Kidney capillary endothelial cell (primary cell): ENCODE measurements at regions not wholly inside any gene's neighbourhood (a gene's known extent, or its start where the extent isn't known, plus 50 kb on each side); places are given as distances from the start of the nearest gene placed in this dataset.

Source experiments
- DNase-seq: peaks from one replicate; pipeline ENCODE4 v3.0.0-alpha.2; 2018; ENCODE audit warnings: low spot score

GRCh38 chr4:133472244-133472643 is 323.1 kb downstream of the PCDH10 start:
- no peak for DNase-seq

- no peak for DNase-seq
Observed at GRCh38 chr4:133467290-133467947, 318.3 kb downstream of the PCDH10 start.

GRCh38 chr4:133465022-133465421 is 315.9 kb downstream of the PCDH10 start:
- DNase-seq = no peak

- no peak for DNase-seq
Observed at GRCh38 chr4:133464311-133464710, 315.2 kb downstream of the PCDH10 start.

- DNase-seq = peak; percentile 52
Observed at GRCh38 chr4:133452678-133453077, 303.6 kb downstream of the PCDH10 start.

- DNase-seq = no peak
Observed at GRCh38 chr4:133450813-133451212, 301.7 kb downstream of the PCDH10 start.

- no peak for DNase-seq
Observed at GRCh38 chr4:133440404-133440803, 291.3 kb downstream of the PCDH10 start.

- no peak for DNase-seq
Observed at GRCh38 chr4:133439830-133440229, 290.7 kb downstream of the PCDH10 start.

- DNase-seq = no peak
Observed at GRCh38 chr4:133424605-133425004, 275.5 kb downstream of the PCDH10 start.

- DNase-seq = no peak
Observed at GRCh38 chr4:133403913-133404312, 254.8 kb downstream of the PCDH10 start.

- no peak for DNase-seq
Observed at GRCh38 chr4:133402616-133403015, 253.5 kb downstream of the PCDH10 start.

- no peak for DNase-seq
Observed at GRCh38 chr4:133394971-133395627, 246.0 kb downstream of the PCDH10 start.

- no peak for DNase-seq
Observed at GRCh38 chr4:133390198-133390855, 241.2 kb downstream of the PCDH10 start.

GRCh38 chr4:133389029-133389428 is 239.9 kb downstream of the PCDH10 start:
- DNase-seq = no peak

- no peak for DNase-seq
Observed at GRCh38 chr4:133385161-133385954, 236.3 kb downstream of the PCDH10 start.

GRCh38 chr4:133379681-133380438 is 230.8 kb downstream of the PCDH10 start:
- DNase-seq = no peak

- no peak for DNase-seq
Observed at GRCh38 chr4:133377286-133377685, 228.2 kb downstream of the PCDH10 start.

- DNase-seq = no peak
Observed at GRCh38 chr4:133372699-133373098, 223.6 kb downstream of the PCDH10 start.

- DNase-seq = no peak
Observed at GRCh38 chr4:133355633-133356032, 206.5 kb downstream of the PCDH10 start.

- DNase-seq = no peak
Observed at GRCh38 chr4:133347409-133347808, 198.3 kb downstream of the PCDH10 start.

- DNase-seq = no peak
Observed at GRCh38 chr4:133324491-133324890, 175.4 kb downstream of the PCDH10 start.

- DNase-seq = no peak
Observed at GRCh38 chr4:133323670-133324069, 174.6 kb downstream of the PCDH10 start.
